Nucleus accumbens (tissue), 56 donors: ENCODE measurements at regions not wholly inside any gene's neighbourhood (a gene's known extent, or its start where the extent isn't known, plus 50 kb on each side); places are given as distances from the start of the nearest gene placed in this dataset.

ENCODE experiments used
- DNase-seq, 56 donors: peaks; one replicate each; lab custom pipeline; 2025; lab: John Stamatoyannopoulos, UW

GRCh38 chr20:53707371-53708055 is 113.9 kb upstream of the ZNF217 start:
- DNase-seq, result no peak

- DNase-seq, result no peak
Observed at GRCh38 chr20:53706466-53707370, 113.1 kb upstream of the ZNF217 start.

- DNase-seq, result no peak
Observed at GRCh38 chr20:53706008-53706465, 112.4 kb upstream of the ZNF217 start.

- DNase-seq, result no peak
Observed at GRCh38 chr20:53702617-53703016, 109.0 kb upstream of the ZNF217 start.

GRCh38 chr20:53699906-53700305 is 106.3 kb upstream of the ZNF217 start:
- DNase-seq, result no peak

GRCh38 chr20:53699085-53699674 is 105.5 kb upstream of the ZNF217 start:
- no peak for DNase-seq

- DNase-seq, result no peak
Observed at GRCh38 chr20:53698371-53698978, 104.8 kb upstream of the ZNF217 start.

GRCh38 chr20:53695797-53696527 is 102.3 kb upstream of the ZNF217 start:
- no peak for DNase-seq

GRCh38 chr20:53693262-53693871 is 99.7 kb upstream of the ZNF217 start:
- DNase-seq, result no peak

- DNase-seq, result peak in 23 of 56 donors; percentile 0 to 54 (median 9)
Observed at GRCh38 chr20:53692465-53693067, 98.9 kb upstream of the ZNF217 start.

GRCh38 chr20:53691811-53692192 is 98.2 kb upstream of the ZNF217 start:
- no peak for DNase-seq

- DNase-seq, result no peak
Observed at GRCh38 chr20:53691060-53691810, 97.6 kb upstream of the ZNF217 start.

- DNase-seq, result no peak
Observed at GRCh38 chr20:53688085-53688484, 94.4 kb upstream of the ZNF217 start.

GRCh38 chr20:53685070-53685595 is 91.5 kb upstream of the ZNF217 start:
- no peak for DNase-seq

GRCh38 chr20:53683506-53683905 is 89.9 kb upstream of the ZNF217 start:
- DNase-seq, result no peak

- no peak for DNase-seq
Observed at GRCh38 chr20:53681352-53682212, 87.9 kb upstream of the ZNF217 start.

- peak in 3 of 56 donors; percentile 2 to 15 (median 7) for DNase-seq
Observed at GRCh38 chr20:53679597-53680309, 86.1 kb upstream of the ZNF217 start.
